CD14-positive monocyte (primary cell): ENCODE measurements at regions not wholly inside any gene's neighbourhood (a gene's known extent, or its start where the extent isn't known, plus 50 kb on each side); places are given as distances from the start of the nearest gene placed in this dataset.

Source experiments
- DNase-seq, 3 donors: peaks; one replicate each; pipeline ENCODE4 v3.0.0-alpha.2; 2011 to 2022
- H2AFZ ChIP-seq: 2 replicates; pipeline ENCODE4 v1.6.0; 2012; ENCODE audit warnings: mild to moderate bottlenecking, low read depth, low read length, inconsistent platforms; ENCODE audit not compliant: insufficient read depth, poor library complexity, severe bottlenecking
- H3K27ac ChIP-seq, 2 donors: 1 replicate in 1 of 2; 2 replicates in 1 of 2; pipeline ENCODE4 v1.5.1; 2012 to 2013; ENCODE audit warnings: low read length in 2 of 2, control low read depth in 1 of 2, inconsistent platforms in 1 of 2, low read depth in 1 of 2, mild to moderate bottlenecking in 1 of 2
- H3K27me3 ChIP-seq, 2 donors: one replicate each; pipeline versions ENCODE4 v1.6.0 to v1.6.1; 2011 to 2013; ENCODE audit warnings: low read length in 2 of 2; ENCODE audit not compliant: control insufficient read depth in 2 of 2, insufficient read depth in 2 of 2
- H3K36me3 ChIP-seq, 2 donors: replicated peaks in 1 of 2; 1 replicate in 1 of 2; 2 replicates in 1 of 2; pipeline versions ENCODE4 v1.5.1 to v1.6.1; 2012 to 2013; ENCODE audit warnings: low read length in 2 of 2, control low read depth in 1 of 2, inconsistent platforms in 1 of 2, mild to moderate bottlenecking in 1 of 2; ENCODE audit not compliant: insufficient read depth in 2 of 2, control insufficient read depth in 1 of 2
- H3K4me1 ChIP-seq, 2 donors: 1 replicate in 1 of 2; 2 replicates in 1 of 2; pipeline versions ENCODE4 v1.5.1 to v1.6.1; 2012 to 2013; ENCODE audit warnings: low read length in 2 of 2, control low read depth in 1 of 2, inconsistent platforms in 1 of 2, mild to moderate bottlenecking in 1 of 2, moderate library complexity in 1 of 2; ENCODE audit not compliant: insufficient read depth in 2 of 2, control insufficient read depth in 1 of 2
- H3K4me2 ChIP-seq: replicated peaks from 2 replicates; pipeline ENCODE3; 2012; ENCODE audit warnings: low read length, moderate library complexity, mild to moderate bottlenecking; ENCODE audit not compliant: poor library complexity, severe bottlenecking; ENCODE audit errors: extremely low read depth
- H3K4me3 ChIP-seq, 3 experiments: fragments of 200-600 bp in 1 of 3; sonication (generic) in 1 of 3; replicated peaks in 1 of 3; 1 replicate in 2 of 3; 2 replicates in 1 of 3; pipeline ENCODE4 v1.5.1; 2011 to 2013; ENCODE audit warnings: low read length in 3 of 3, mild to moderate bottlenecking in 3 of 3, control low read depth in 2 of 3, low read depth in 2 of 3, inconsistent platforms in 1 of 3, moderate library complexity in 1 of 3
- H3K79me2 ChIP-seq: 2 replicates; pipeline ENCODE4 v1.6.0; 2012; ENCODE audit warnings: mild to moderate bottlenecking, control low read depth, inconsistent platforms, low read length, moderate library complexity; ENCODE audit not compliant: insufficient read depth
- H3K9ac ChIP-seq: 2 replicates; pipeline ENCODE4 v1.6.0; 2017; ENCODE audit warnings: low read length, mild to moderate bottlenecking; ENCODE audit not compliant: insufficient read depth, poor library complexity, severe bottlenecking
- H3K9me3 ChIP-seq, 2 donors: replicated peaks in 1 of 2; 1 replicate in 1 of 2; 2 replicates in 1 of 2; pipeline versions ENCODE4 v1.5.1 to v1.6.1; 2012 to 2013; ENCODE audit warnings: low read length in 2 of 2, control low read depth in 1 of 2; ENCODE audit not compliant: control insufficient read depth in 1 of 2, insufficient read depth in 1 of 2
- H4K20me1 ChIP-seq: 2 replicates; pipeline ENCODE4 v1.6.0; 2012; ENCODE audit warnings: mild to moderate bottlenecking, low read length, control low read depth, moderate library complexity; ENCODE audit not compliant: insufficient read depth
- H3K27ac Mint-ChIP-seq, 7 donors: one replicate each; pipeline ENCODE4 v1.8.0; 2020; ENCODE audit warnings: mild to moderate bottlenecking in 7 of 7, mixed read lengths in 7 of 7, moderate library complexity in 6 of 7, inconsistent platforms in 2 of 7
- H3K27me3 Mint-ChIP-seq, 3 donors: one replicate each; pipeline ENCODE4 v1.8.0; 2021 to 2022; ENCODE audit warnings: low read depth in 3 of 3, mild to moderate bottlenecking in 3 of 3, mixed read lengths in 3 of 3, moderate library complexity in 3 of 3, inconsistent platforms in 1 of 3
- H3K36me3 Mint-ChIP-seq, 2 donors: one replicate each; pipeline ENCODE4 v1.8.0; 2020; ENCODE audit warnings: mixed read lengths in 2 of 2, inconsistent platforms in 1 of 2, mild to moderate bottlenecking in 1 of 2
- H3K4me1 Mint-ChIP-seq: one replicate; pipeline ENCODE4 v1.8.0; 2020; ENCODE audit warnings: mild to moderate bottlenecking, mixed read lengths
- H3K4me3 Mint-ChIP-seq, 2 donors: one replicate each; pipeline ENCODE4 v1.8.0; 2020; ENCODE audit warnings: mild to moderate bottlenecking in 2 of 2, mixed read lengths in 2 of 2, moderate library complexity in 1 of 2
- H3K9me3 Mint-ChIP-seq, 7 donors: one replicate each; pipeline ENCODE4 v1.8.0; 2020 to 2022; ENCODE audit warnings: mixed read lengths in 7 of 7, mild to moderate bottlenecking in 6 of 7, moderate library complexity in 6 of 7, inconsistent platforms in 2 of 7
- CTCF ChIP-seq: fragments of 200-600 bp; IDR thresholded peaks from one replicate; pipeline ENCODE4 v1.8.0; 2022; ENCODE audit warnings: antibody characterized with exemption, mild to moderate bottlenecking
- WGBS: methylation state at CpG from one replicate; pipeline ENCODE4 v1.1.5; 2013; ENCODE audit warnings: missing lambda C conversion rate; ENCODE audit not compliant: insufficient coverage; 5-methylcytosine and 5-hydroxymethylcytosine counted together
- intact Hi-C, 2 donors: fragments of 100-400 bp; cut with micrococcal nuclease; formaldehyde crosslinking; loops; one replicate each; pipeline versions ENCODE4 v1.15.0 to v1.15.1; 2023

- no peaks in the 10 kb centered on the region for H3K4me1 ChIP-seq
- no peaks in the 10 kb centered on the region for H3K4me1 Mint-ChIP-seq
- no peaks in the 10 kb centered on the region for H3K36me3 ChIP-seq
- no peak overlapping the region for H3K4me3 Mint-ChIP-seq
- no peaks in the 10 kb centered on the region for H3K27me3 Mint-ChIP-seq
- no peak overlapping the region for H3K4me3 ChIP-seq
- no peaks in the 10 kb centered on the region for H3K9me3 ChIP-seq
- DNase-seq, result no peak
- H3K27ac Mint-ChIP-seq, result no peak overlapping the region
- no peaks in the 10 kb centered on the region for H3K27me3 ChIP-seq
- H3K36me3 Mint-ChIP-seq, result no peaks in the 10 kb centered on the region
- H3K4me2 ChIP-seq, result no peak overlapping the region
- H4K20me1 ChIP-seq, result no peaks in the 10 kb centered on the region
- WGBS, result no CpG with 5 or more reads among the region's 2 CpGs
- no peak overlapping the region for H3K9ac ChIP-seq
- peaks cover 3 to 8% (median 5%) of the 10 kb centered on the region in 7 donors for H3K9me3 Mint-ChIP-seq
- TF ChIP-seq CTCF, result no peak
- intact Hi-C loops, result no loop called here
- no peak overlapping the region for H2AFZ ChIP-seq
- H3K79me2 ChIP-seq, result no peaks in the 10 kb centered on the region
- no peak overlapping the region for H3K27ac ChIP-seq
These were observed 146.4 kb upstream of the LRRC7 start for GRCh38 chr1:69421286-69421685.

DNA sequence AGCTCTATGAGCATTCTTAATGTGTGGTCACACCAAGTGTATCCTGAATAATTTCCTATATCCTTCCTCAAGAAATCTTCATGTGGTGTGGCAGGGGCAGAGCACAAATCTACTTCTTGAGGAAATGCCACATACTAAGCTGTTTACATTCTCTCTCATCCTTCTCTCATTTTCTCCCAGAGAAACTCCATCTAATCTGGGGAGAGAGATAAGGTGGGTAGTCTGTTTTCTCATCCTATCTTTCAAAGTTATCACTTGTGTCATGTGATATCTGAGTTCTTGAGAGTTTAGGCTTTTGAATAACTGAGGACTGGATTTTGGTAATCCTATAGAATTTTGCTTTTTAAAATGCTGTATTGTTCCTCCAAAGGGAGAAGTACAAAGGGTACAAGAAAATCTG, 141.9 kb upstream of the LRRC7 start:
- H4K20me1 ChIP-seq, result no peaks in the 10 kb centered on the region
- no peak for DNase-seq
- no peak overlapping the region for H3K4me3 ChIP-seq
- H2AFZ ChIP-seq, result no peak overlapping the region
- H3K9ac ChIP-seq, result no peak overlapping the region
- H3K9me3 ChIP-seq, result no peaks in the 10 kb centered on the region
- Mint-ChIP-seq H3K27ac (no peak overlapping the region), H3K4me3 (no peak overlapping the region), H3K27me3 (peaks cover 0 to 2% (median 0%) of the 10 kb centered on the region in 3 donors), H3K36me3 (no peaks in the 10 kb centered on the region), H3K9me3 (peaks cover 0 to 4% (median 0%) of the 10 kb centered on the region in 7 donors), H3K4me1 (no peaks in the 10 kb centered on the region)
- H3K4me2 ChIP-seq, result no peak overlapping the region
- H3K27ac ChIP-seq, result no peak overlapping the region
- H3K79me2 ChIP-seq, result no peaks in the 10 kb centered on the region
- H3K4me1 ChIP-seq, result no peaks in the 10 kb centered on the region
- H3K36me3 ChIP-seq, result no peaks in the 10 kb centered on the region
- no peaks in the 10 kb centered on the region for H3K27me3 ChIP-seq
- no peak for TF ChIP-seq CTCF
- intact Hi-C loops, result no loop called here
